ENCODE measurements at regions not wholly inside any gene's neighbourhood (a gene's known extent, or its start where the extent isn't known, plus 50 kb on each side); places are given as distances from the start of the nearest gene placed in this dataset.

DNA sequence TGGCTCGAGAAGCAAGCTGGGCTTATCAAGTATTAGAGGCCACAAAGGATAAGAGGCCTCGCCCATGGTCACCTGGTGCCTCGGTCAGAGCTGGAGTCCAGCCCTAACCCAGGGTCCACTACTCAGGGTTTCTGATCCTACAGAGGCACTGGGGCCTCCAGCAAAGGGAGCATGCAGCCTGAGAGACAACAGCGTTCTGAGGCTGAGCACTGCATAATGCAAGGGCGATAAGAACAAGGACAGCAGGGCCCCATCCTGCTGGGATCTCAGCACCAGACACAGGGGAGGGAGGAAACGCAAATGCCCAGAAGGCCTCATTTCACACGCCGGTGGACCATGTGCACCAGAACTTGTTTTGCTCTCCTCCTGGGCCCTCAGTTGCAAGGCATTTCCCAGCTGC lies 63.0 kb downstream of the C5orf15 start:
- DNase-seq (ENCODE audit: low read depth) = no peak

DNA sequence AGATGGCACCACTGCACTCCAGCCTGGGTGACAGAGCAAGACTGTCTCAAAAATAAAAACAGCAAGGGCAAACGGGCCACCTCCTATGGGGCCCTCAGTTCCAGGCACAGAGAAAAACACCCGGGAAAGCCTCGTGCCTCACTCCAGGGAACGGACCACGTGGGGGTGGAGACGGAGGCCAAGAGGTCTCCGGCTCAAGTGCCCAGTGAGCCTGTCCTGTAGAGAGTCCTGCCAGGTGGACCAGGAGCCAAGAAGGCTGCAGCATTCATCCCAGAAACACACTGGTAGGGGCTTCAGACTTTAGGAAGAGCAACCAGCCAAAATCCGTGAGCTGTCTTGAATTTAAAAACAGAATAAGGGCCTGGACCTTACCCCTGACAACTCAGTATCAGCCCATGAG lies 63.8 kb downstream of the C5orf15 start:
- no peak for DNase-seq (ENCODE audit: low read depth)

DNA sequence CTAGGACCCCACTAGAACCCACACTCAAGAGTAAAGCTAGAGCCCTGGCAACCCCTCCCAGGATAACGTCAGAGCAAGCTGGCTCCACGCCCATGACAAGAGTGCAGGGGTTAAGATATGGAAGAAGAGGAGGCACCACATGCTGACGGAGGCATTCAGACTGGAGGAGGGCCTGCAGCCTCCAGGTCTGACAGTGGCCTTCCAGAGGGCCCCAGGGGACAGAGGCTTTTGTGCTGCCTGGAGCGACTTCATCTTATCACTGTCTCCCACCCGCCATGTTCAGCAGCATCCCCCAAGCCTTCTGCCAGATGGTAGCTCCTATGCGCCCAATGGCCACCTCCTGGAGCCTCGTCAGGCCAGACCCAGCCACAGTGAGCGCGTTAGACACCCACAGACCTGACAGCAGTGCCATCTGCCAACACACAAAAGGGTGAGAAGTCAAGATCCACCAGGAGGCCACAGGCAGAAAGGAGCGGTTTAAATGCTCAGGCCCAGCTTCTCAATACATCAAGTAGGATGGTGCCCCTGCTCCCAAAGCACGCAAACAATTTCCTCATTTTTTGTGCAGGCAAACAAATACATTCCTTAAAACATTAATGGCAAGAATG lies 65.8 kb downstream of the C5orf15 start:
- no peak for DNase-seq (ENCODE audit: low read depth)

DNA sequence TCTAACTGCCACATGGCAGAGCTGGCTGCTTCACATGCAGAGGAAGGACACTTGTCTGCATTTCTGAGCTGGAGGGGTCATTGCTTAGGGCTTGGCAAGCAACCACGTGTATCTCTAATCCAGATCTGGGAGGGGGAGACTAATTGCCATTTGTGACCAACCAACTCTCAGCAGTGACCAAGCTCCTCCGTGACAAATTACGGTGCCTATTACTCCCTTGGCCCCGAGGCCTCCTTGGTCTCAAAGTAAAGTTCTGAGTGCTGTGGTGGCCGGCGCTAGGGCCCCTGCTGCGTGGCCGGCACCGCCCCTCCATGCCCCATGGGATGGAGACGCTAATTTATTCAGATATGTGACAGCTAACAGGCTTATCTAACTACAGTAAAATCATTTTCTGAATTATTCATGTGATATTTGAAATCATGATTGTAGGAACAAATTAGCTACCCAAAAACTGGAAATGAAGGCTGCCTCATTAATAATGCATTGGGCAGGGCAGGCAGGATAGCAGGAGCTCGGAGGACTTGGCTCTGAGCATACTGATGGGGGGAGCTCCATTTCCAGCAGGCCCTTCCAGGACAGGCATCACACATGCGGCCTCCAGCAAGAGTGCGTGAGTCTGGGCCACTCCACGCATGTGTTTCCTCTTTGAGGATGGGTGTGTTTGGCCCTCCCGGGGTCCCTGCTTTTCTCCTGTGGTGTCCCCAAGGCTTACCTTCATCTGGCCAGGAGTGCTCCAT lies 67.7 kb downstream of the C5orf15 start:
- no peak for DNase-seq (ENCODE audit: low read depth)

DNA sequence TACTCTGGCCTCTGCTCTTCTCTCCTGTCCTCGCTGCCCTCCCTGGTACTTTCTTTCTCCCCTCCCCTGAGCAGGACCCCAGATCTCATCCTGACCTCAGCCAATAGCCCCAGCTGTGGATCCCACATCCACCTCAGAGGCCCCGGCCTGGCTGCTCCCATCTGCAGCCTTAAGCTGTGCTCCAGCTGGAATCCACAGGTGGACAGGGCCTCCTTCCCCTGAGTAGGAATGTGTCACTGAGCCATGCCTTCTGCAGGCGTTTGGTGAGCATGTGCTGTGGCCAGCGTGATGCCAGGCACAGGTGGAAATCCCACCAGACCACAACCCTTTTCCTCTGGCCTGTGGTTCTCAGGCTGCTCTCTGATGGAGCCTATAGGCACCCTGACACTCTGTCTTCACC lies 68.9 kb downstream of the C5orf15 start:
- no peak for DNase-seq (ENCODE audit: low read depth)

DNA sequence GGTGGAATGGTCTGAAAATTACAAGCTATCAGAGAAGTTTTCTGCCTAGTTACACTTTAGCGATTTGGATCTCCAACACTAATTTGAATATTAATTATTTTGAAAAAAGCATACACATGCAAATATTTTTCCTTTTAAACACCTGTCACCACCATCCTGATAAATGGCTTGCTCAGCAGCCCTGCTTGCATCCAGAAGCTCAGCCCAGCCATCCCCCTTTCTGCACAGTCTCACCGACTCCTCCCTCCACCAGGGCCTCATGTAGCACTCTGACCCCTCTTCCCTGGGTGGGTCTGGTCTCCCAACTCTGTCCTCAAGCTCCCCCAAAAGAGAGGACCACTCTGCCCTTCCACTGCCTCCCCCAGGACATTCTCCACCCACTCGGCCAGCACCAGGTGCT lies 70.0 kb downstream of the C5orf15 start:
- no peak for DNase-seq (ENCODE audit: low read depth)

DNA sequence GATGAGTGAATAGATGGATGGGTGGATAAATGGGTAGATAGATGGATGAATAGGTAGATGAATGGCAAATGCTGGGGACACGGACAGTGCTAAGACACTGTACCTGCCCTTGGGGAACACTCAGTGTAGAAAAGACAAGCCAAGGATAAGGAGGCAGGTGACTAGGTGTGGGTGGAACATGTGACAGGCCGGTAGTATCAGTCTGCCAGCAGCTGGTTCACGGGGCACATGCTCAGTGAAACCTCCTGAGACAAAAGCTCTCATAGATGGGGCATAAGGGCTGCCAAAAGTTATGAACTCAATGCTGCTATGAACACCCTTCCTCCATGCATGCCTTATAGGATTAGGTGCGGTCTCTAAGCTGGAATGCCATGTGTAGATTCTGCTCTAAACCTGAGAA lies 71.0 kb downstream of the C5orf15 start:
- no peak for DNase-seq (ENCODE audit: low read depth)

DNA sequence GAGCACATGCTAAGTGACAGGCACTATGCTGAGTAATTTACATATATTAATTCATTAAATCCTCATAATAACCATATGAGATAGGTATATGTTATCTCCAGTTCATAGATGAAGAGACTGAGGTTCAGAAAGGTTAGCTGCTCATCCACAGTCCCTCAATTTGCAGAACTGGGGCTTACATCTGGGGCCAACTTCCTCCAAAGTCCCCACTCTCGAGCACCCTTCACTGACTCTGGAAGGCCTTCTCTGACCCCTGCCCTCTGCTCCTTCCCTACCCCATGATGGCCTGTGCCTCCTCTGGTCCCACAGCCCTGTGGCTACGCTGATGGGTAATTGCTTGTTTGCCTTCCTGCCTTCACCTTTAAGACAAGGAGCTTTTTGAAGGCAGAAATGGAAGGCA lies 71.6 kb downstream of the C5orf15 start:
- DNase-seq (ENCODE audit: low read depth) = no peak

DNA sequence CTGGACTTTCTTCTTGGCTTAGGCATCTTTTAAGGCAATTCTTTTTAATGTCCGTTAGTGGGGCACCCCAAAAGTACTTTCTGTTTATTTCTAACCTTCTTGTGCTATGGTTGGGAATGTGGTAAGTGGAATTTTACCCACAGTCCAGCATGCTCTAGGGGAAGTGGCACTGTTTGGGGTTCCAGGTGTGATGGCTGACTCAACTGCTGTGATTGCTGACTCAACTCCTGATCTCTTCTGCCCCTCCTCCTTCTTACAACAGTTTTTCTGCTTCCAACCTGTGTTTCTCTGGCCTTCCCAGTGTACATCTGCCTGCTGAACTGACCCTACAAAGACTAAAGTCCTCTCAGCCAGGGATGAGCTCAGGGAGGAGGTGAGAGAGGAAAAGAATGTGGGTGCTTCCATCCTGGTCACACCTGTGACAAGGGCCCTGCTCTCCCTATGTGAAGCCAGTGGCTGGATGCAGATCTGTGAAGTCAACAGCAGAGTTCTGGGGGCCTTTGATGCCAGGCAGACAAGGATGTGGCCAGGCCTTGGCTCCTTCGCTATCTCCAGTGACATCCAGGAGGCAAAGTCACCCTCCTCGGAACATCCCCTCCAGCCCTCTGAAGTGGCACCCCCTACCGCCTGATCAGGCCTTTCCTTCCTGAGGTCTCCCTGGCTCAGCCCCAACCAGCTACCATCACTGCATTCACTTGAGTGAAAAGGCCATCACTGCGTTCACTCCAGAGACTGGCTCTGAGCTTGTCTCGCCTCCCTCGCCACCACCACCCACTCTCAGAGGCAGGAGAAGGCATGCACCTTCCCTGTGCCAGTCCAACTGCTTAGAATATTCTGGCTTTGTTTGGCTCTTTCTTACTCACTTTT lies 72.2 kb downstream of the C5orf15 start:
- no peak for DNase-seq (ENCODE audit: low read depth)

DNA sequence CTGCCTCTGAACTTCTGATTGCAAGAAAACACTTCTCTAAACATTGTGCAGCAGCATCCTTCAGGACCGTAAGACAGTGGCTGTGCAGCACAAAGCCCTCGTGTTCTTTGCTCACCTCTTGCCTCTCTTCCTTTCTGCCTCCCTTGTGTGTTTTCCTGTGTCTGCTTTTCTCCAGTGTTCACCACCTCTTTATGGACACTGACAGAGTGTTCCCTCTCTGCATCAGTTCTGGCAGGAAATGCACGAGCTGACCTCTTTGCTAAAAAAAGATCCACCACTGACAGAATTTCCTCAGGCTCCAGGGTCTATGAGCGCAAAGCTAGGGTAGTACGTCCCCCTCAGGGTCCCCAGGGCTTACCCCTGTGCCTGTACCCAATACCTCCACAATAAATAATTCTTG lies 74.3 kb downstream of the C5orf15 start:
- no peak for DNase-seq (ENCODE audit: low read depth)

DNA sequence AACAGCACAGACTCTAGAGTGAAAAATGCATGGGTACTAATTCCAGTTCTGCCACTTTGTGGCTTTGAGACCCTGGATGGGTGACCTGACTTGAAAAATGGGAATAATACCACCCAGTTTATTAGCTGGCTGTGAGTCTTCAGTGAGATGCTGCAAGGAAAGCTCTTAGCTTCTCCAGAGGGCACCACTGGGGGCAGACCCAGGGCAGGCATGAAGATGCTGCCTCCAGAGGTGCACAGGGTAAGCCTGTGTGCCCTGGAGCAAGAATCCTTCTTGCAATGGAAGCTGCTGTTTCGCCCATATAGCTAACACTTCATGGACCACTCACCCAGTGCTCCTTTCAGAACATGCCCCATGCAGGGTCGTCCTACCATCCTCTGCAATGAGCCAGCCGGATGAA lies 75.7 kb downstream of the C5orf15 start:
- no peak for DNase-seq (ENCODE audit: low read depth)

DNA sequence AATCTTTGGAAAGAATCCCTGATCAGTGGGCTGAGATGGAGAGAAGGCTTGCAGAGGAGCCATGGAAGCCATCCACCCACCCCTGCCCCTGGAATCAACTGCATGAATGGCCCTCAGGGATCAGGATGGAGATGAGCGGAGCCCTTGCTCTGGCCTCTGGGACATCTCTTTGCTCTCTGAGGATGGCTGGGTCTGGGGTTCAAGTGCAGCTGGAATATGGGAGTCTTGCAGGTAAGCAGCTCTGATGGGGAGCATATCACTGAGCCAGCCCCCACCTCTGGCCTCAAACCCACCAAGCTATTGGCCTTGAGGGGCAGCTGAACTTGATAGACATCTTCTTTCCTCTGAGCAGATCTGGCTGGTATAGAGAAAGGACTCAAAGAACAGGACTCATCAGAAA lies 76.1 kb downstream of the C5orf15 start:
- no peak for DNase-seq (ENCODE audit: low read depth)

DNA sequence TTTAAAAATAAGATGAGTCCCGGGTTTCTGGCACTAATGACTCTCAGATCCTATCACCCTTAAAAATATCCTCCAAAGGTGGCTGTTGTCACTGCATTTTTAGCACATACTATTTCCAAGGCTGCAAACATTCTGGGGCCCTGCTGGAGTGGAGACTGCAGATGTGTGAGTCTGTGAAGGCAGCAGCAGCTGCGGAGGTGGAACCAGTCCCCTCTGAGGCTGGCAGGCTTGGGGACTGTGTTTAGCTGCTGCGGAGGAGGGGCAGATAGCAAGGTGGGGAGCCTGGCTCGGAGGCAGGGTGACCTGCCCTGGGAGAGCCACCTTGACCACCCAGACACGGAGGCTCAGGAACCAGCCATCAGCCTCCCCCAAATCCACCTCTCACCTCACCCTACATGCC lies 77.0 kb downstream of the C5orf15 start:
- DNase-seq (ENCODE audit: low read depth) = no peak

DNA sequence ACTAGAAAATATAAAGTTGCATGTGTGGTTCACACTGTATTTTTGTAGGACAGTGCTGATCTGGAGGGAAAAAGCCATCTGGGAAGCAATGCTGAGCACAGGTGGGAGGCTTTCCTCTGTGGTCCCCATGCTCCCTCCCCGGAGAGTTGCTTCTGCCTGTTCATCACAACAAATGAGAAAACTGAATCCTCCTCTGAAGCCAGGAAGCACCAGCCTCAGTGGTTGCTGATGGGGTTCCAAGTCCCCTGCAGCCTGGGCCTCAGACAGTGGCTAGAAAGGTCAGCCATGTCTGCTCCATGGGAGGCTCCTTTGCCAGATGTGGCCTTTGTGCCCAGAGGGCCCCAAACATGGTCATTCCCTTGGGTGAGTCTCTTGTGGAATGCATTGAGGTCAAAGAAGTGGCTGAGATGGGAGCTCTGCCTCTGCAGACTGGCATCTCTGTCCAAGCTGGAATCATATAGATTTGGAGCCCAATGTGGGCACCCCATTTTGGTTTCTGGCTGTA lies 77.6 kb downstream of the C5orf15 start:
- DNase-seq (ENCODE audit: low read depth) = no peak

DNA sequence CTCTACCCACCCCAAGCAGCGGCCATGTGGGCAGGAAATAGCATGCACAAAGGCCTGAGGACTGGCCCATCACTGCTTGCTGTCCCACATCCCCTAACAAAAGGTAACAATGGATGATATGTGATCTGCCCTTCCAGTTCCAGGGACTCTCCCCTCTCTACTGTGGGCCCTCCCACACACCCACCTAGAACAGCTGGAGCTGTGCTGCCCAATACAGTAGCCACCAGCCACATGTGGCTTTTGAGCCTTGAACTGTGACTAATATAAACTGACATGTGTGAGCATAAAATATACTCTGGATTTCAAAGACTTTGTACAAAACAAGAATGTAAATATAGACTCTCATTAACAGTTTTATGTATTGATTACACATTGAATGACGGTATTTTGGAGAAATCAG lies 78.1 kb downstream of the C5orf15 start:
- no peak for DNase-seq (ENCODE audit: low read depth)

DNA sequence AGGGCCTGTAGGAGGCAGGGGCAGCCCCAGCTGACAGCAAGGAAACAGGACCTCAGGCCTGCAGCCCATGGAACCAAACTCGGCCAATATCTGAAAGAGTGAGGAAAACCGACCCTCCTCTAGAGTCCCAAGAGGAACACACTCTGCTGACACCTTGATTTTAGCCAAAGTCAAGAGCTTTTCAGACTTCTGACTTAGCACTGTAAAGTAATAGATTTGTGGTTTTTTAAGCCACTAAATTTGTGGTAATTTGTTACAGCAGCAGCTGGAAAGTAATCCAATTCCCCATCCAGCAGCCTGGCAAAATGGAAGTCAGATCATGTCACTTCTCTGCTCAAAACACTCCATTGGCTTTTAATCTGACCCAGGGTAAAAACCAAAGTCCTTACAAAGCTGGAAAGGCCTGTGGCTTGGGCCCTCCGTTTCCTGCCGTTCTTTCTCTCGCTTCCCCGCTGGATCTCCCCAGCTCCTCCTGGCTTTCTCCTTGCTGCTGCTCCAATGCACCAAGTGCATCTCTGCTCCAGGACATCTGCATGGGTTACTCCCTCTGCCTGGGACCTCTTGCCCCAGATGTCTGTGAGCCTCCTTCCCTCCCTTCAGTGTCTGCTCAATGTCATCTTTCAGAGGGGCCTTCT lies 79.0 kb downstream of the C5orf15 start:
- DNase-seq (ENCODE audit: low read depth) = no peak

DNA sequence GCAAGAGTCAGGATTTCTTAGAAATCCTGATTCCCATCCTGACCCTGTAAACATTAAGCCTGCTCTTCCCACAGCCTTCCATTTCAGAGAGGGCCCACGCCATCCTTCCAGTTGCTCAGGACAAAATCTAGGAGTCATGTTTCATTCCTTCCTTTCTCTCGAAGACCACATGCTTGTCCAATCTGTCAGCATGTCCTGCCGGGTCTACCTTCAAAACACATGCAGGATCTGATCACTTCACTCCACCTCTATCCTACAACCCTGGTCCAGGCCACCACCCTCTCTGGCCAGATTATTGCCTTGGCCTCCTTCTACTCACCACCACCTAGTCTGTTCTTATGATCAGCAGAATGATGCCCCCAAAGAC lies 79.8 kb downstream of the C5orf15 start:
- DNase-seq (ENCODE audit: low read depth) = no peak

DNA sequence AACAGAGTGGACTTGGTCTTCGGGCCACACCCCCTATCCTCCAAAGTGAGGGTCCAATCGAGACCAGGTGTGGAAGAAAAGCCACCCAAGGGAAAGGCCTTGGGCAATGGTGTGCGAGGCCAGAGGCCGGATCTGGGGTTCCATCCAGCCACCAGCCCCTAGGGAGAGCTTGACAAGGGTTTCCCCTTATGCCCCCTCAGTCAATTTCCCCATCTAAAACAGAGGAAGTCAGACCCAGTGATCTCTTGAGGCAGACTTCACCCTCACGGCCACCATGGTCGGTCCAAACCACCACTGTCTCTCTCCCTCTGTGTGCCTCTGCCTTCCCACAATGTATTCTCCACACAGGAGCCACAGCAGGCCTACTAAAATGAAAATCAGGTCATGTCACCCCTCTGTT lies 82.9 kb downstream of the C5orf15 start:
- DNase-seq (ENCODE audit: low read depth) = no peak

DNA sequence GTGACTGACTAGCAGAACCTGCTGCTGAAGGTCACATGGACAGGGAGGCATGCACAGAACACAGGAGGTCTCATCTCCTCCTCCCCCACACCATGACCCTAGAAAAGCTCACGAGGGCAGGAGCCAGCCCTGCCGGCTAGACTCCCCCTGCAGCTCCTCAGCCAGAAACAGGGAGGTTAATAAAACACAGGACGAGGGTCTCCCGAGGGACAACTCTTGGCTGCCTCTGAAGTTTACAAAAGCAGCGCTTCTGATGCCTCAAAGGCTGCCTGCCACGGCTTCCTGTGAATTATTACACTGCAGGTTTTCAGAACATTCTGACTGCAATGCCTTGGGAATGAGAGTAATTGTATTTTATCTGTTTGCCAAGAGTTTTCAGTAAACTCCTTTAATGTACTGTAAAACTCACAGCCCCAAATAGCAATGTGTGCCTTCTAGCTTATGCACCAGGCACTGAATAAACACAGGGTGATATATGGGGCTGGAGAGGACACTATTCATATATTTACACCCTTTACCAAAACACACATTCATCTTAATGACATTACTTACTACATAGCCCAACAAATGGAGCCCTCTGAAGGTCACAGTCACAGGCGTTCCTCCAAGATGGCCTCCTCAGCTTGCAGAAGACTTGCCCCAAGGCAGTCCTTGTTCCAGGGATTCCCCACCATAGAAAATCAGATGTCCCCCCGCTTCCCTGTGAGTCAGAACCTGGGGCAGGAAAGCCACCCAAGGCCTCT lies 83.7 kb downstream of the C5orf15 start:
- DNase-seq (ENCODE audit: low read depth) = no peak

DNA sequence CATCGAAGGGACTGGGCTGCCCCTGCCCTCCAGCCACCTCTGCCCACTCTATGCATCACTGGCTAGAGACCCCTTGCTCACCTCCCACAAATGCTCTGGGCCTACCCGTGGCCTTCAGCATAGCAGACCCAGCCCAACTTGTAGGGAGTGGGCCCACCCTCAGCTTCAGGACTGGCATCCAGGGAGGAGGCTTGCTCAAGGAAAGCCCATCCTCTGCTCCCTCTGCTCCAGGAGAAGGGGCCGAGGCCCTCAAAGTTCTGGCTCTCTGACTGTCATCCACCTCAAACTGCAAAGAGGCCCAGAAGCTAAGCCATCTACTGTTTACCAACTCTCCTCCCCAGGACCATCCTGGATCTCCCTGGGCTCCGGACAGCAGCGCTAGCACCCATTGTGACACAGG lies 84.5 kb downstream of the C5orf15 start:
- DNase-seq (ENCODE audit: low read depth) = no peak

DNA sequence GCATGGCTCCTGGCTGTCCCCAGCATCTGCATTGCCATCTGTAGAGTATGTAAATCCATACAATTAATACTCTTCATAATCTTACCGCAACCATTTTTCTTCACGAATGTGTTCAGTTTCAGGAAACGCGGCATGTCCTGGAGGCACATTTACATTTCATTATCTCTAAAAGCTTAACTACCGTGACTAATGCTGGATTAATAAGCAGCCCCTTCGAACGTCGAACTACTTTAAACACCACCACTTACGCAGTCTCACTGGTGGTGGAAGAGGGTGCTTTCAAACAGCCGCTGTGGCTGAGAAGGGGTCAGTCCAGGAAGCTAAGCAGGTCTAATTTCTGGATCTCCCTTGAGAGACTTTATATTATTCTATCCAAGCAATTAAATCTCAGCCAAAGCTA lies 85.6 kb downstream of the C5orf15 start:
- DNase-seq (ENCODE audit: low read depth) = no peak

DNA sequence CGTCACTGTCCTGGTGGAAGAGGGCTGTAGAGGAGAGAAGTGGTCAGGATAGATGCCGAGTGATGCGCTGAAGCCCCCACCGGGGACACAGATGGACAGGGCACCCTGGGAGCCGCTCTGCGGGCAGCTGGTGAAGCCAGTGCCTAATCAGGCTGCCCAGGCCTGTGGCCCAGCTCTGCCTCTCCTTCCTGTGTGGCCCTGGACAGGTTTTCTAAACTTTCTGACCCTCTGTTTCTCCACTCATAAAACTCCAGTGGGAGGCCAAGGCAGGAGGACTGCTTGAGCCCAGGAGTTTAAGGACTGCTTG lies 86.1 kb downstream of the C5orf15 start:
- DNase-seq (ENCODE audit: low read depth) = no peak
